Vagina (tissue), 2 donors: ENCODE measurements at regions not wholly inside any gene's neighbourhood (a gene's known extent, or its start where the extent isn't known, plus 50 kb on each side); places are given as distances from the start of the nearest gene placed in this dataset.

Experiments used
- CTCF ChIP-seq, 3 experiments: fragments of 450-650 bp in 2 of 3; fragments of 200-600 bp in 1 of 3; sonication (generic) in 1 of 3; IDR thresholded peaks; one replicate each; pipeline ENCODE4 v1.5.1; 2017 to 2019; ENCODE audit warnings: antibody characterized with exemption in 3 of 3, mild to moderate bottlenecking in 2 of 3, moderate library complexity in 2 of 3
- POLR2A ChIP-seq, 2 donors: fragments of 450-650 bp; IDR thresholded peaks; one replicate each; pipeline ENCODE4 v1.6.1; 2017; ENCODE audit warnings: antibody characterized with exemption in 2 of 2, mild to moderate bottlenecking in 2 of 2, moderate library complexity in 2 of 2
- POLR2AphosphoS5 ChIP-seq, 2 donors: sonication (generic); formaldehyde crosslinking; IDR thresholded peaks; one replicate each; pipeline ENCODE4 v1.9.0; 2017; ENCODE audit warnings: antibody characterized with exemption in 2 of 2, mild to moderate bottlenecking in 2 of 2, low read depth in 1 of 2; ENCODE audit not compliant: insufficient read depth in 1 of 2

DNA sequence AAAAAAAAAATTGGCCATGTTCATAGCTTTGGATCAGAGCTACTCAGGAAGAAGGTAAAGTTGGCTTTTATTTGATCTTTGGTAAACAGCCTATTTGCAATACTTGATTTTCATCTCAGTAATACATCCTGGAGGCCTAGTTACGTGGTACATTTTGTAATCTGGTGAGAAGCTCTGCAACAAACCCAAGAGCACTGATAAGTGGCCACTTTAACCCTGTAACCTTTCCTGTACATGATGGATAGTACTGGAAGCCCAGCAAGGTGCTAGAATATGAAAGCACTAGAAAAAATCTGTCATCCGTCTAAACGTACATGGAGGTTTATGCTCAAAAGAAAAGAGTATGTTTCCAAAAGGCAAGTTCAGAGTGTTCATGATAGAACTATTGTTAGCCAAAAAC, 88.3 kb upstream of the BMP2K start:
- TF ChIP-seq POLR2A (IDR thresholded peaks at IDR 0.05) (no peak), POLR2AphosphoS5 (IDR thresholded peaks at IDR 0.05; ENCODE audit: insufficient read depth in 1 of 2, low read depth in 1 of 2) (no peak), CTCF (IDR thresholded peaks at IDR 0.05) (no peak)
